Kidney epithelial cell (primary cell): ENCODE measurements at regions not wholly inside any gene's neighbourhood (a gene's known extent, or its start where the extent isn't known, plus 50 kb on each side); places are given as distances from the start of the nearest gene placed in this dataset.

Source experiments
- DNase-seq: peaks from one replicate; pipeline ENCODE4 v3.0.0-alpha.2; 2010; ENCODE audit warnings: low read depth
- H3K27me3 ChIP-seq: 2 replicates; pipeline ENCODE4 v1.6.0; 2011; ENCODE audit warnings: low read length; ENCODE audit not compliant: control insufficient read depth, insufficient read depth
- H3K36me3 ChIP-seq: 2 replicates; pipeline ENCODE4 v1.5.1; 2011; ENCODE audit warnings: low read length; ENCODE audit not compliant: control insufficient read depth, insufficient read depth
- H3K4me3 ChIP-seq: 2 replicates; pipeline ENCODE4 v1.5.1; 2011; ENCODE audit warnings: low read depth, mild to moderate bottlenecking, control low read depth, low read length
- CTCF ChIP-seq: IDR thresholded peaks from 2 replicates; pipeline ENCODE4 v1.5.1; 2011; ENCODE audit warnings: mild to moderate bottlenecking, moderate library complexity, low read length, control low read depth, inconsistent platforms; ENCODE audit not compliant: insufficient read depth, poor library complexity, severe bottlenecking

- no peak for DNase-seq
- Histone ChIP-seq H3K36me3 (no peaks in the 10 kb centered on the region), H3K4me3 (no peak overlapping the region), H3K27me3 (no peaks in the 10 kb centered on the region)
- TF ChIP-seq CTCF = no peak
Measured at GRCh38 chr5:90128551-90128950, 281.0 kb downstream of the CETN3 start.

- Histone ChIP-seq H3K36me3 (no peaks in the 10 kb centered on the region), H3K27me3 (no peaks in the 10 kb centered on the region), H3K4me3 (no peak overlapping the region)
- no peak for DNase-seq
- no peak for TF ChIP-seq CTCF
Measured at GRCh38 chr5:90119531-90119971, 290.0 kb downstream of the CETN3 start.

GRCh38 chr5:90117005-90117404, 292.6 kb downstream of the CETN3 start:
- no peak for DNase-seq
- H3K36me3 ChIP-seq = no peaks in the 10 kb centered on the region
- no peak for TF ChIP-seq CTCF
- H3K27me3 ChIP-seq = no peaks in the 10 kb centered on the region
- H3K4me3 ChIP-seq = no peak overlapping the region

GRCh38 chr5:90113108-90113507, 296.4 kb downstream of the CETN3 start:
- no peak for TF ChIP-seq CTCF
- H3K4me3 ChIP-seq = no peak overlapping the region
- no peaks in the 10 kb centered on the region for H3K27me3 ChIP-seq
- H3K36me3 ChIP-seq = no peaks in the 10 kb centered on the region
- no peak for DNase-seq

- TF ChIP-seq CTCF = no peak
- DNase-seq = no peak
- Histone ChIP-seq H3K36me3 (no peaks in the 10 kb centered on the region), H3K27me3 (no peaks in the 10 kb centered on the region), H3K4me3 (no peak overlapping the region)
Measured at GRCh38 chr5:90112033-90112692, 297.4 kb downstream of the CETN3 start.
